HFFc6 (cell line): ENCODE measurements at regions not wholly inside any gene's neighbourhood (a gene's known extent, or its start where the extent isn't known, plus 50 kb on each side); places are given as distances from the start of the nearest gene placed in this dataset.

Experiments
- DNase-seq: peaks from one replicate; pipeline ENCODE4 v3.0.0-alpha.2; 2018
- H3K27ac Mint-ChIP-seq: 2 replicates; pipeline ENCODE4 v1.8.0; 2020; ENCODE audit warnings: mild to moderate bottlenecking, mixed read lengths
- H3K27me3 Mint-ChIP-seq: 2 replicates; pipeline ENCODE4 v1.8.0; 2021; ENCODE audit warnings: mild to moderate bottlenecking, moderate library complexity, mixed read lengths; ENCODE audit not compliant: insufficient read depth
- H3K36me3 Mint-ChIP-seq: 2 replicates; pipeline ENCODE4 v1.8.0; 2021; ENCODE audit warnings: low read depth, mixed read lengths
- H3K4me1 Mint-ChIP-seq: 2 replicates; pipeline ENCODE4 v1.8.0; 2020; ENCODE audit warnings: low read depth, mixed read lengths
- H3K4me3 Mint-ChIP-seq: 2 replicates; pipeline ENCODE4 v1.8.0; 2020; ENCODE audit warnings: mild to moderate bottlenecking, moderate library complexity, mixed read lengths
- H3K9me3 Mint-ChIP-seq: 2 replicates; pipeline ENCODE4 v1.8.0; 2020; ENCODE audit warnings: mild to moderate bottlenecking, mixed read lengths
- CTCF ChIP-seq: fragments of 200-600 bp; sonication (generic); IDR thresholded peaks from 2 replicates; pipeline ENCODE4 v1.5.0; 2021; ENCODE audit warnings: antibody characterized with exemption, mild to moderate bottlenecking

GRCh38 chr10:28219251-28219650 lies 83.6 kb downstream of the MPP7 start:
- no peak overlapping the region for H3K27ac Mint-ChIP-seq

DNA sequence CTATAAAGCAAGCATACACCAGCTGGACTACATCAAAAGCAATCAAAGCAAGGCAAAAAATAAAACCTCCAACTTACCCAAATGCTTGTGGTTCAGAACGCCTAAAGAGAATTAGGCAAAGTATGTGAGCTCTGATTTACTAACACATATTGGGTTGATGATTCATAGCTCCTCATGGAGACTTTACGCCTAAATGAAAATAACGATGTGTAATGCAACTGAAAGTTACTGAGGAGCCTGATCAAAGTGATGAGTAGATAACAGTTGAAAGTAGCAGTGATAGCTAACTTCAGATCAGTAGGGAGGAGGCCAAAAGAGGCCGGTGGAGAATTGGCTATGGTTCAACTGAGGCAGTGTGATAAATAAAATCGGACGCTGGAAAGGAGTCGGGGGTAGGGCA lies 85.0 kb downstream of the MPP7 start:
- H3K27me3 Mint-ChIP-seq = peaks cover 25% of the 10 kb centered on the region
- TF ChIP-seq CTCF = no peak
- peak; percentile 81 for DNase-seq
- H3K4me3 Mint-ChIP-seq = peak overlapping the region; percentile 69
- H3K9me3 Mint-ChIP-seq = no peaks in the 10 kb centered on the region
- H3K27ac Mint-ChIP-seq = peak overlapping the region; percentile 64
- peaks cover 30% of the 10 kb centered on the region for H3K4me1 Mint-ChIP-seq
- H3K36me3 Mint-ChIP-seq = peaks cover 5% of the 10 kb centered on the region

More at GRCh38 chr10:28219251-28219650, 83.6 kb downstream of the MPP7 start:
- Mint-ChIP-seq H3K4me1 (peaks cover 30% of the 10 kb centered on the region), H3K36me3 (peaks cover 5% of the 10 kb centered on the region), H3K9me3 (no peaks in the 10 kb centered on the region), H3K4me3 (no peak overlapping the region; the same call in 1 of the 2 replicates), H3K27me3 (peaks cover 22% of the 10 kb centered on the region)
- no peak for TF ChIP-seq CTCF
- DNase-seq = peak; percentile 36

DNA sequence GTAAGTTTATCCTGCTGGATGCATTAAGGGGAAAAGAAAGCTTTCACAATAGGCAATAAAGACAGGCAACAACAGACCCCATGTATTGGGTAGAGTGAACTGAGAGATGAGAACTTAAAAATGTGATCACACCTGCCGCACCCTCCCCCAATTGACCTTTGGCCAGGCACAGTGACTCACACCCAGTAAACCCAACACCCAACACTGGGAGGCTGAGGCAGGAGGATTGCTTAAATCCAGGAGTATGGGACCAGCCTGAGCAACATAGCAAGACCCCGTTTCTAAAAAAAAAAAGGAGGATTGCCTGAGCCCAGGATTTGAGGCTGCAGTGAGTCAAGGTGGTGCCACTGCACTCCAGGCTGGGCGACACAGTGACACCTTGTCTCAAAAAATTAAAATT lies 86.9 kb downstream of the MPP7 start:
- peaks cover 12% of the 10 kb centered on the region for H3K36me3 Mint-ChIP-seq
- TF ChIP-seq CTCF = no peak
- H3K27ac Mint-ChIP-seq = no peak overlapping the region
- no peak for DNase-seq
- H3K9me3 Mint-ChIP-seq = no peaks in the 10 kb centered on the region
- no peak overlapping the region for H3K4me3 Mint-ChIP-seq
- peaks cover 29% of the 10 kb centered on the region for H3K27me3 Mint-ChIP-seq
- peaks cover 30% of the 10 kb centered on the region for H3K4me1 Mint-ChIP-seq

- Mint-ChIP-seq H3K9me3 (no peaks in the 10 kb centered on the region), H3K4me3 (no peak overlapping the region), H3K4me1 (peaks cover 22% of the 10 kb centered on the region)
These were observed 88.6 kb downstream of the MPP7 start for GRCh38 chr10:28214219-28214618.

GRCh38 chr10:28211759-28212158 lies 91.1 kb downstream of the MPP7 start:
- H3K27me3 Mint-ChIP-seq = peaks cover 19% of the 10 kb centered on the region
- H3K4me1 Mint-ChIP-seq = no peaks in the 10 kb centered on the region; the same call in 1 of the 2 replicates
- no peak for DNase-seq
- H3K9me3 Mint-ChIP-seq = no peaks in the 10 kb centered on the region
- H3K27ac Mint-ChIP-seq = no peak overlapping the region
- H3K4me3 Mint-ChIP-seq = no peak overlapping the region
- peaks cover 13% of the 10 kb centered on the region for H3K36me3 Mint-ChIP-seq
- TF ChIP-seq CTCF = no peak

More at GRCh38 chr10:28214219-28214618, 88.6 kb downstream of the MPP7 start:
- peaks cover 12% of the 10 kb centered on the region for H3K36me3 Mint-ChIP-seq
- DNase-seq = no peak
- TF ChIP-seq CTCF = no peak
- no peak overlapping the region for H3K27ac Mint-ChIP-seq
- H3K27me3 Mint-ChIP-seq = peaks cover 23% of the 10 kb centered on the region

- Mint-ChIP-seq H3K27ac (no peak overlapping the region), H3K36me3 (peaks cover 13% of the 10 kb centered on the region), H3K4me1 (peaks cover 9% of the 10 kb centered on the region), H3K9me3 (no peaks in the 10 kb centered on the region; the same call in 1 of the 2 replicates), H3K4me3 (no peak overlapping the region), H3K27me3 (peaks cover 12% of the 10 kb centered on the region)
- no peak for DNase-seq
- TF ChIP-seq CTCF = no peak
These were observed 95.1 kb downstream of the MPP7 start for GRCh38 chr10:28207799-28208198.
